ENCODE measurements at regions not wholly inside any gene's neighbourhood (a gene's known extent, or its start where the extent isn't known, plus 50 kb on each side); places are given as distances from the start of the nearest gene placed in this dataset.
"Not testable (repeated sequence)": the region's sequence is repeated elsewhere in the genome, so short reads cannot be mapped to it uniquely, and the experiment has no call there.

GRCh38 chr18:10143596-10143995, 229.8 kb downstream of the VAPA start:
- DNase-seq = no peak

GRCh38 chr18:10145546-10145945, 231.7 kb downstream of the VAPA start:
- no peak for DNase-seq

GRCh38 chr18:10147226-10147625, 233.4 kb downstream of the VAPA start:
- DNase-seq = no peak

- no peak for DNase-seq
Measured at GRCh38 chr18:10147752-10148151, 233.9 kb downstream of the VAPA start.

- no peak for DNase-seq
Measured at GRCh38 chr18:10148189-10148929, 234.5 kb downstream of the VAPA start.

- no peak for DNase-seq
Measured at GRCh38 chr18:10149768-10150556, 236.1 kb downstream of the VAPA start.

GRCh38 chr18:10150576-10150975, 236.8 kb downstream of the VAPA start:
- DNase-seq = not testable (repeated sequence)

- no peak for DNase-seq
Measured at GRCh38 chr18:10152475-10152874, 238.7 kb downstream of the VAPA start.

GRCh38 chr18:10153924-10154752, 240.3 kb downstream of the VAPA start:
- DNase-seq = no peak

GRCh38 chr18:10157706-10158105, 243.9 kb downstream of the VAPA start:
- no peak for DNase-seq

- no peak for DNase-seq
Measured at GRCh38 chr18:10160251-10160650, 246.4 kb downstream of the VAPA start.

- DNase-seq = no peak
Measured at GRCh38 chr18:10161315-10161714, 247.5 kb downstream of the VAPA start.

- no peak for DNase-seq
Measured at GRCh38 chr18:10162340-10162739, 248.5 kb downstream of the VAPA start.

GRCh38 chr18:10164271-10165071, 250.7 kb downstream of the VAPA start:
- DNase-seq = no peak

- no peak for DNase-seq
Measured at GRCh38 chr18:10166164-10166807, 252.5 kb downstream of the VAPA start.

GRCh38 chr18:10167759-10168158, 253.9 kb downstream of the VAPA start:
- DNase-seq = no peak

- DNase-seq = no peak
Measured at GRCh38 chr18:10168477-10168876, 254.7 kb downstream of the VAPA start.

- DNase-seq = no peak
Measured at GRCh38 chr18:10169064-10169562, 255.3 kb downstream of the VAPA start.

- DNase-seq = no peak
Measured at GRCh38 chr18:10169814-10170213, 256.0 kb downstream of the VAPA start.

- DNase-seq = no peak
Measured at GRCh38 chr18:10170375-10170774, 256.6 kb downstream of the VAPA start.

GRCh38 chr18:10175333-10175732, 261.5 kb downstream of the VAPA start:
- not testable (repeated sequence) for DNase-seq

GRCh38 chr18:10179326-10179725, 265.5 kb downstream of the VAPA start:
- not testable (repeated sequence) for DNase-seq

Measured in hematopoietic multipotent progenitor cell treated with erythropoietin and hydrocortisone succinate and interleukin-3 and kit ligand, for 8 days (in vitro differentiated cells).